Central memory CD8-positive, alpha-beta T cell (primary cell): ENCODE measurements at regions not wholly inside any gene's neighbourhood (a gene's known extent, or its start where the extent isn't known, plus 50 kb on each side); places are given as distances from the start of the nearest gene placed in this dataset.
"Not testable (repeated sequence)": the region's sequence is repeated elsewhere in the genome, so short reads cannot be mapped to it uniquely, and the experiment has no call there.

Experiments used
- ATAC-seq: fragments of 150-1000 bp; cut with Tn5 transposase; replicated peaks from 2 replicates; pipeline ENCODE4 v1.10.0; 2022; ENCODE audit warnings: mild to moderate bottlenecking, moderate FRiP score, moderate number of reproducible peaks; ENCODE audit not compliant: poor library complexity, severe bottlenecking; ENCODE audit errors: extremely low read depth
- DNase-seq, 2 donors: peaks; one replicate each; pipeline ENCODE4 v3.0.0; 2021; ENCODE audit warnings: low spot score in 2 of 2
- H3K27ac Mint-ChIP-seq: one replicate; pipeline ENCODE4 v1.8.0; 2022; ENCODE audit warnings: low read depth, mild to moderate bottlenecking, moderate library complexity, mixed read lengths
- H3K27me3 Mint-ChIP-seq: one replicate; pipeline ENCODE4 v1.8.0; 2022; ENCODE audit warnings: mixed read lengths
- H3K36me3 Mint-ChIP-seq: one replicate; pipeline ENCODE4 v1.8.0; 2022; ENCODE audit warnings: mild to moderate bottlenecking, moderate library complexity, mixed read lengths; ENCODE audit not compliant: insufficient read depth
- H3K4me1 Mint-ChIP-seq: one replicate; pipeline ENCODE4 v1.8.0; 2022; ENCODE audit warnings: mixed read lengths
- H3K4me3 Mint-ChIP-seq: one replicate; pipeline ENCODE4 v1.8.0; 2022; ENCODE audit warnings: mild to moderate bottlenecking, moderate library complexity, mixed read lengths
- H3K9me3 Mint-ChIP-seq: one replicate; pipeline ENCODE4 v1.8.0; 2022; ENCODE audit warnings: mixed read lengths

GRCh38 chr10:30726783-30727414 is 97.3 kb upstream of the LYZL2 start:
- H3K27ac Mint-ChIP-seq, H3K27me3 Mint-ChIP-seq, H3K4me1 Mint-ChIP-seq, H3K36me3 Mint-ChIP-seq, H3K4me3 Mint-ChIP-seq, H3K9me3 Mint-ChIP-seq: not testable (repeated sequence)
- ATAC-seq (peak; percentile 92), DNase-seq (peak; percentile 66 to 88)

DNA sequence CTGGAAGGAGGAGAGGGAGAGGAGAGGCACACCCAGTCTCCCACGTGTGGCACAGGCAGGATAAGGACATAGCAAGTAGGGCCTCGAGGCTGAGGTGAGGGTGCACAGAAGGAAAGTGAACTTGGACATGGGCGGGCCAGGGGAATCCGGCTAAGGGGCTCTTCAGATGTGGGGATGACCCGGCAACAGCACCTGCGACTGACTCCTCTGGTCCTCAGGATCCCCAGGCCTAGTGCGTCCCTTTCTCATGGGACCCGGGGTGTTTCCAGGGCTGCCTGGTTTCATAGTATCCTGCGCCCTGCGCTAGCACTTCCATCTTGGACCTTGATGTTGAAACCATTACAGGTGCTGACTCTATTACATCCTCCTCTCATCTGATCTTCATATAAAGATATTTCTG is 96.1 kb upstream of the LYZL2 start:
- Mint-ChIP-seq H3K27ac (no peak overlapping the region), H3K4me3 (no peak overlapping the region), H3K4me1 (no peaks in the 10 kb centered on the region), H3K9me3 (no peaks in the 10 kb centered on the region), H3K36me3 (no peaks in the 10 kb centered on the region), H3K27me3 (no peaks in the 10 kb centered on the region)
- DNase-seq: no peak
- ATAC-seq: no peak

DNA sequence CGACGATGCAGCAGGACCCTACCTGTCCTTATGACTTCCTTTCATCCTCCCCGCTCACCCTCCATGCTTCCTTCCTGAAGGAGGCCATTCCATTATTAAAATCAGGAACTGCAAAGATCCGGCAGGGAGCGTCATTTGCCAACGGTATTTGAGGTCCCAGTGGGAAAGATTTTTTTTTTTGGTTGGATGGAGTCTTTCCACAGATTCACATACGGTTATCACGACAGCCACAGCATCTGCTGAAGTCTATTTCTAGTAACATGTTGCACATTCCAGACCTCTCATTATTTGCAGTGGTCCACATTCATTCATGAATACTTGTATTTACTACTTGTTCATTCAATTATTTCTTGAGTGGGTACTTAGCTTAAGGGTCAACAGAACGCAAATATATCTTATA is 94.7 kb upstream of the LYZL2 start:
- ATAC-seq (no peak), DNase-seq (no peak)
- Mint-ChIP-seq H3K27me3 (no peaks in the 10 kb centered on the region), H3K4me1 (no peaks in the 10 kb centered on the region), H3K36me3 (no peaks in the 10 kb centered on the region), H3K9me3 (no peaks in the 10 kb centered on the region), H3K27ac (no peak overlapping the region), H3K4me3 (no peak overlapping the region)

GRCh38 chr10:30722956-30723620 is 93.5 kb upstream of the LYZL2 start:
- Mint-ChIP-seq H3K4me3 (no peak overlapping the region), H3K9me3 (no peaks in the 10 kb centered on the region), H3K36me3 (no peaks in the 10 kb centered on the region), H3K27me3 (no peaks in the 10 kb centered on the region), H3K27ac (no peak overlapping the region), H3K4me1 (no peaks in the 10 kb centered on the region)
- ATAC-seq (no peak), DNase-seq (no peak)

- Mint-ChIP-seq H3K27ac (no peak overlapping the region), H3K4me3 (no peak overlapping the region), H3K4me1 (no peaks in the 10 kb centered on the region), H3K27me3 (no peaks in the 10 kb centered on the region), H3K36me3 (peaks cover 2% of the 10 kb centered on the region), H3K9me3 (no peaks in the 10 kb centered on the region)
- ATAC-seq: no peak
- DNase-seq: no peak
Observed at GRCh38 chr10:30719832-30720231, 90.3 kb upstream of the LYZL2 start.

GRCh38 chr10:30709700-30710358 is 80.3 kb upstream of the LYZL2 start:
- H3K4me1 Mint-ChIP-seq: peaks cover 15% of the 10 kb centered on the region
- no peak overlapping the region for H3K27ac Mint-ChIP-seq
- no peak for DNase-seq
- no peaks in the 10 kb centered on the region for H3K27me3 Mint-ChIP-seq
- peaks cover 7% of the 10 kb centered on the region for H3K9me3 Mint-ChIP-seq
- H3K36me3 Mint-ChIP-seq: peaks cover 2% of the 10 kb centered on the region
- no peak overlapping the region for H3K4me3 Mint-ChIP-seq
- no peak for ATAC-seq

DNA sequence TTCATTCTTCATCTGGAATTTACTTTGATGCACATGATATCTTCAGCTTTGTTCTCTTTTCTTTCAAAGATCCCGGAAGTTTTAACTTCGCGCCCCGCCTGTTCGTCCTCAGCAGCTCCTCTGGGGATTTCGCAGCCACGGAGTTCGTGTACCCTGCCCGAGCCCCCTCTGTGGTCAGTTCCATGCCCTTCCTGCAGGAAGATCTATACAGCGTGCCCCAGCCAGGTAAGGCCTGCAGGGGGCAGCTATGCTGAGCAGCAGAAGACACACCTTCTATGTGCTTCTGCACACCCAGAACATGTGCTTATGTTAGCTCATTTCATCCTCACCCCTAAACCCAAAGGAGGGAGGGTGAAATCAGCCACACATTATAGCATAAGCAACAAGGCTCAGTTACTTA is 79.7 kb upstream of the LYZL2 start:
- Mint-ChIP-seq H3K9me3 (peaks cover 7% of the 10 kb centered on the region), H3K4me3 (no peak overlapping the region), H3K27me3 (no peaks in the 10 kb centered on the region), H3K36me3 (peaks cover 4% of the 10 kb centered on the region), H3K27ac (no peak overlapping the region), H3K4me1 (peaks cover 21% of the 10 kb centered on the region)
- ATAC-seq (no peak), DNase-seq (no peak)

GRCh38 chr10:30708234-30708633 is 78.7 kb upstream of the LYZL2 start:
- peaks cover 4% of the 10 kb centered on the region for H3K36me3 Mint-ChIP-seq
- H3K27ac Mint-ChIP-seq: no peak overlapping the region

DNA sequence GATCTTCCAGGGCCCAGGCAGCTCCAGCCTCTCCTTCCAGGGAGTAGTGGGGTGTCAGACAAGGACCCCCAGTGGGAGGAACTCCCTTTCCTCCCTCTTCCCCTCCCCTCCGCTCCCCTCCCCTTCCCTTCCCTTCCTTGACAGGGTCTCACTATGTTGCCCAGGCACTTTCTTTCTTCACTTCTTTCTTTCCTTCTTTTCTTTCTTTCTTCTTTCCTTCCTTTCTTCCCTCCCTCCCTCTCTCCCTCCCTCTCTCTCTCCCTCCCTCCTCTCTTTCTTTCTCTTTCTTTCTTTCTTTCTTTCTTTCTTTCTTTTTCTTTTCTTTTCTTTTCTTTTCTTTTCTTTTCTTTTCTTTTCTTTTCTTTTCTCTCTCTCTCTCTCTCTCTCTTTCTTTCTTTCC is 76.6 kb upstream of the LYZL2 start:
- peak overlapping the region; percentile 97 for H3K27ac Mint-ChIP-seq
- not testable (repeated sequence) for DNase-seq, H3K9me3 Mint-ChIP-seq, ATAC-seq, H3K36me3 Mint-ChIP-seq, H3K27me3 Mint-ChIP-seq
- H3K4me1 Mint-ChIP-seq: peaks cover 44% of the 10 kb centered on the region
- H3K4me3 Mint-ChIP-seq: peak overlapping the region; percentile 52

More at GRCh38 chr10:30708234-30708633, 78.7 kb upstream of the LYZL2 start:
- peaks cover 29% of the 10 kb centered on the region for H3K4me1 Mint-ChIP-seq
- ATAC-seq (no peak), DNase-seq (no peak)
- H3K9me3 Mint-ChIP-seq: peaks cover 2% of the 10 kb centered on the region
- no peaks in the 10 kb centered on the region for H3K27me3 Mint-ChIP-seq
- H3K4me3 Mint-ChIP-seq: no peak overlapping the region

GRCh38 chr10:30705625-30706149 is 76.1 kb upstream of the LYZL2 start:
- DNase-seq: no peak
- peak overlapping the region; percentile 97 for H3K27ac Mint-ChIP-seq
- H3K36me3 Mint-ChIP-seq: peaks cover 6% of the 10 kb centered on the region
- ATAC-seq: no peak
- no peaks in the 10 kb centered on the region for H3K9me3 Mint-ChIP-seq
- H3K27me3 Mint-ChIP-seq: no peaks in the 10 kb centered on the region
- peaks cover 45% of the 10 kb centered on the region for H3K4me1 Mint-ChIP-seq
- H3K4me3 Mint-ChIP-seq: peak overlapping the region; percentile 84

DNA sequence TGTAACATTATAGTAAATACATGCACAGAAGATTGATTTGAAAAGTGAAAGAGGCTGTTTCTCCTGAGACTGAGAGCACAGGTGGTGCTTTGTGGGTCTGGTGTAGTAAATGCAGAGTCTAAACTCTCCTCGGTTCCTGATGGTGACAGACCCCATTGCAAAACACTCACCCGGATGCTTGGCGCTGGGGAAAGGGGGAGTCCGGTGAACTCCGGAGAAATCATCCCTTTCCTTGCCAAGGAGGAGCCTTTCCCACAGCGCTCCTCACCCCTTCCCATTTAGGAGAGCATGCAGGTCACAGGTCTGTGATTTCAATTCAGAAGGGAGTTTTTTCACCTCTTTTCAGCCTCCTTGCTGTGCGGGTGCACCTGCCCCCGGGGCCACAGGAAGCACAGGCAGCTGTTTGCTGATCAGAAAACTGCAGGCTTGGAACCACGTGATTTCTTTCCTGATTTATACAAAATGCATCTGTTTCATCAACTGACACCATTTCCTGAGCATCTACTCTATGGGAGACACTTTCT is 75.6 kb upstream of the LYZL2 start:
- Mint-ChIP-seq H3K36me3 (peaks cover 5% of the 10 kb centered on the region), H3K4me1 (peaks cover 45% of the 10 kb centered on the region), H3K27ac (peak overlapping the region; percentile 97), H3K27me3 (no peaks in the 10 kb centered on the region), H3K4me3 (peak overlapping the region; percentile 84), H3K9me3 (no peaks in the 10 kb centered on the region)
- DNase-seq (peak in 1 of 2 donors; percentile 12), ATAC-seq (peak; percentile 10)

- Mint-ChIP-seq H3K4me1 (peaks cover 49% of the 10 kb centered on the region), H3K27ac (peak overlapping the region; percentile 97), H3K4me3 (peak overlapping the region; percentile 84)
- H3K36me3 Mint-ChIP-seq, DNase-seq, ATAC-seq, H3K27me3 Mint-ChIP-seq, H3K9me3 Mint-ChIP-seq: not testable (repeated sequence)
Observed at GRCh38 chr10:30704601-30705100, 75.1 kb upstream of the LYZL2 start.
